HCT116 (cell line): ENCODE measurements at regions not wholly inside any gene's neighbourhood (a gene's known extent, or its start where the extent isn't known, plus 50 kb on each side); places are given as distances from the start of the nearest gene placed in this dataset.

ENCODE experiments used
- ATAC-seq: fragments of 200-7000 bp; cut with Tn5 transposase; 2 replicates; pipeline ENCODE4 v1.9.1; 2020; ENCODE audit warnings: mild to moderate bottlenecking, moderate library complexity
- BruUV-seq: library from RNA; stranded (reverse); fragments of 400-500 nt; replicated peaks from 2 replicates; lab custom pipeline; 2021; lab: Mats Ljungman, UMichigan
- CTCF ChIA-PET: fragments of 300-600 bp; sonication (Branson Sonifier 250); formaldehyde crosslinking; loops from one replicate; lab custom pipeline; 2021; ENCODE audit warnings: antibody characterized with exemption; lab: Charles Lee
- POLR2A ChIA-PET: fragments of 300-600, 350-600 bp; sonication (Branson Sonifier 250); formaldehyde crosslinking; loops from one replicate; lab custom pipeline; 2021; ENCODE audit warnings: antibody characterized with exemption; lab: Charles Lee
- RAD21 ChIA-PET, 2 experiments: fragments of 300-600 bp; sonication (Branson Sonifier 250); formaldehyde crosslinking; loops; one replicate each; lab custom pipeline; 2023; ENCODE audit warnings: low total read pairs in 2 of 2; ENCODE audit not compliant: uncharacterized antibody in 2 of 2, unreplicated experiment in 2 of 2, low non-redundant PET in 1 of 2; lab: Charles Lee
- DNase-seq: peaks from one replicate; pipeline ENCODE4 v3.0.0-alpha.2; 2010; ENCODE audit warnings: low read depth, low spot score
- H2AFZ ChIP-seq: fragments of 200-600 bp; shearing (Covaris generic), sonication (generic); 2 replicates; pipeline ENCODE4 v1.6.1; 2017; ENCODE audit warnings: low read depth, mixed run types, mixed read lengths, antibody characterized with exemption, low read length; ENCODE audit not compliant: poor library complexity, severe bottlenecking
- H3K27ac ChIP-seq: 2 replicates; pipeline ENCODE4 v1.5.1; 2012; ENCODE audit warnings: low read depth, low read length
- H3K27me3 ChIP-seq: fragments of 200-600 bp; sonication (generic); 2 replicates; pipeline ENCODE4 v1.6.1; 2016; ENCODE audit warnings: mixed run types, low read length, mixed read lengths; ENCODE audit not compliant: insufficient read depth
- H3K36me3 ChIP-seq, 2 experiments: fragments of 200-500 bp in 1 of 2; fragments of 200-600 bp in 1 of 2; sonication (Bioruptor generic) in 1 of 2; sonication (generic) in 1 of 2; 2 replicates each; pipeline versions ENCODE4 v1.5.1 to v1.6.1; 2014 to 2016; ENCODE audit warnings: low read length in 2 of 2, inconsistent platforms in 1 of 2, mixed read lengths in 1 of 2, mixed run types in 1 of 2; ENCODE audit not compliant: insufficient read depth in 2 of 2, control insufficient read depth in 1 of 2
- H3K4me1 ChIP-seq, 2 experiments: fragments of 200-600 bp in 1 of 2; sonication (generic) in 1 of 2; 2 replicates each; pipeline versions ENCODE4 v1.5.1 to v1.6.1; 2012 to 2017; ENCODE audit warnings: low read length in 2 of 2, inconsistent platforms in 1 of 2, mild to moderate bottlenecking in 1 of 2, mixed read lengths in 1 of 2, mixed run types in 1 of 2, moderate library complexity in 1 of 2; ENCODE audit not compliant: insufficient read depth in 2 of 2, control insufficient read depth in 1 of 2
- H3K4me2 ChIP-seq: fragments of 200-600 bp; sonication (generic); 2 replicates; pipeline ENCODE4 v1.6.1; 2017; ENCODE audit warnings: mixed run types, low read length, mixed read lengths
- H3K4me3 ChIP-seq, 2 experiments: fragments of 200-600 bp in 1 of 2; sonication (generic) in 1 of 2; replicated peaks in 1 of 2; 2 replicates each; pipeline ENCODE4 v1.5.1; 2011 to 2016; ENCODE audit warnings: low read length in 2 of 2, control low read depth in 1 of 2, low read depth in 1 of 2, mild to moderate bottlenecking in 1 of 2, mixed read lengths in 1 of 2, mixed run types in 1 of 2
- H3K79me2 ChIP-seq: fragments of 200-600 bp; sonication (generic); 2 replicates; pipeline ENCODE4 v1.6.1; 2017; ENCODE audit warnings: mild to moderate bottlenecking, mixed run types, low read length, moderate library complexity, mixed read lengths; ENCODE audit not compliant: insufficient read depth
- H3K9ac ChIP-seq: fragments of 200-600 bp; sonication (generic); 2 replicates; pipeline ENCODE4 v1.6.1; 2016; ENCODE audit warnings: low read length, mixed read lengths
- H3K9me2 ChIP-seq: fragments of 200-600 bp; sonication (generic), shearing (Covaris generic); 2 replicates; pipeline ENCODE4 v1.6.1; 2017; ENCODE audit warnings: mixed run types, mild to moderate bottlenecking, moderate library complexity; ENCODE audit not compliant: insufficient read depth
- H3K9me3 ChIP-seq, 2 experiments: fragments of 200-500 bp in 1 of 2; fragments of 200-600 bp in 1 of 2; sonication (Bioruptor generic) in 1 of 2; sonication (generic) in 1 of 2; 2 replicates each; pipeline ENCODE4 v1.6.1; 2014 to 2017; ENCODE audit warnings: low read length in 2 of 2, mixed read lengths in 2 of 2, inconsistent platforms in 1 of 2, low read depth in 1 of 2, mild to moderate bottlenecking in 1 of 2, mixed run types in 1 of 2, moderate library complexity in 1 of 2; ENCODE audit not compliant: control insufficient read depth in 1 of 2, insufficient read depth in 1 of 2
- H4K20me1 ChIP-seq: fragments of 200-600 bp; sonication (generic), shearing (Covaris generic); 2 replicates; pipeline ENCODE4 v1.6.1; 2017; ENCODE audit warnings: mixed run types, mild to moderate bottlenecking, moderate library complexity; ENCODE audit not compliant: insufficient read depth
- CBX3 ChIP-seq: IDR thresholded peaks from 2 replicates; pipeline ENCODE4 v1.6.1; 2012; ENCODE audit warnings: low read depth
- CEBPB ChIP-seq: IDR thresholded peaks from 2 replicates; pipeline ENCODE4 v1.6.1; 2012; ENCODE audit warnings: low read depth
- ELF1 ChIP-seq: IDR thresholded peaks from 2 replicates; pipeline ENCODE4 v1.6.1; 2012; ENCODE audit warnings: low read depth, borderline replicate concordance
- EZH2 ChIP-seq: fragments of 200-600 bp; sonication (generic); IDR thresholded peaks from 2 replicates; pipeline ENCODE4 v1.6.1; 2017; ENCODE audit warnings: antibody characterized with exemption, mixed run types
- FOSL1 ChIP-seq: IDR thresholded peaks from 2 replicates; pipeline ENCODE4 v1.6.1; 2012; ENCODE audit warnings: low read depth
- POLR2A ChIP-seq: IDR thresholded peaks from 2 replicates; pipeline ENCODE4 v1.7.0; 2011; ENCODE audit warnings: borderline replicate concordance; ENCODE audit not compliant: insufficient read depth, insufficient read length; ENCODE audit errors: extremely low read depth
- POLR2AphosphoS5 ChIP-seq: IDR thresholded peaks from 2 replicates; pipeline ENCODE4 v1.6.1; 2011; ENCODE audit warnings: mild to moderate bottlenecking, low read depth, low read length, moderate library complexity
- RAD21 ChIP-seq: IDR thresholded peaks from 2 replicates; pipeline ENCODE4 v1.6.1; 2012; ENCODE audit warnings: low read depth, mild to moderate bottlenecking
- SIN3A ChIP-seq: IDR thresholded peaks from 2 replicates; pipeline ENCODE4 v1.6.1; 2012; ENCODE audit warnings: low read depth
- SP1 ChIP-seq: IDR thresholded peaks from 2 replicates; pipeline ENCODE4 v1.6.1; 2012; ENCODE audit warnings: low read depth
- SRF ChIP-seq: IDR thresholded peaks from 2 replicates; pipeline ENCODE4 v1.6.1; 2012; ENCODE audit warnings: low read depth
- TCF7L2 ChIP-seq: IDR thresholded peaks from 2 replicates; pipeline ENCODE4 v1.7.0; 2011; ENCODE audit warnings: borderline replicate concordance, inconsistent platforms; ENCODE audit not compliant: insufficient read depth, insufficient read length; ENCODE audit errors: extremely low read depth
- YY1 ChIP-seq: IDR thresholded peaks from 2 replicates; pipeline ENCODE4 v1.6.1; 2011; ENCODE audit warnings: low read length, low read depth, moderate library complexity, mild to moderate bottlenecking; ENCODE audit not compliant: insufficient replicate concordance; ENCODE audit errors: extremely low read depth
- ZFX ChIP-seq: fragments of 450-650 bp; IDR thresholded peaks from 2 replicates; pipeline ENCODE4 v1.6.1; 2017
- intact Hi-C: fragments of 100-400 bp; cut with micrococcal nuclease; formaldehyde crosslinking; loops from 2 replicates; pipeline ENCODE4 v1.10.0; 2022
- TF ChIP-seq, protein P1 (sequence below), 3 experiments: fragments of 200-600 bp in 1 of 3; sonication (generic) in 1 of 3; IDR thresholded peaks in 2 of 3; conservative IDR thresholded peaks in 1 of 3; 2 replicates each; pipeline ENCODE4 v1.5.1; 2012 to 2017; ENCODE audit warnings: low read depth in 2 of 3, low read length in 2 of 3, antibody characterized with exemption in 1 of 3, borderline replicate concordance in 1 of 3, control low read depth in 1 of 3, mild to moderate bottlenecking in 1 of 3, mixed read lengths in 1 of 3, mixed run types in 1 of 3, moderate library complexity in 1 of 3; ENCODE audit not compliant: insufficient read depth in 1 of 3
- TF ChIP-seq, protein P2 (sequence below): IDR thresholded peaks from 2 replicates; pipeline ENCODE4 v1.6.1; 2011; ENCODE audit warnings: mild to moderate bottlenecking, low read length, moderate library complexity; ENCODE audit not compliant: insufficient replicate concordance; ENCODE audit errors: extremely low read depth
- TF ChIP-seq, protein P3 (sequence below): IDR thresholded peaks from 2 replicates; pipeline ENCODE4 v1.6.1; 2012
- TF ChIP-seq, protein P4 (sequence below): IDR thresholded peaks from 2 replicates; pipeline ENCODE4 v1.6.1; 2012

DNA sequence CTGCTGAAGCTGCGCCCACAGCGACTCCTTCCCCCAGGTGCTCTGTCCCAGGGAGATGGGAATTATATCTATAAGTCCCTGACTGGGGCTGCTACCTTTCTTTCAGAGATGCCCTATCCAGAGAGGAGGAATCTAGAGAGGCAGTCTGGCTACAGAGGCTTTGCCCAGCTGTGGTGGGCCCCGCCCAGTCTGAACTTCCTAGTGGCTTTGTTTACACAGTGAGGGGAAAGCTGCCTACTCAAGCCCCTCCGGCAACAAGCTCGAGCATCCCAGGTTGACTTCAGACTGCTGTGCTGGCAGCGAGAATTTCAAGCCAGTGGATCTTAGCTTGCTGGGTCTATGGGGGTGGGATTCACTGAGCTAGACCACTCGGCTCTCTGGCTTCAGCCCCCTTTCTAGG, 152.5 kb upstream of the MAP3K7 start:
- intact Hi-C loops: no loop called here
- ATAC-seq (no peak), DNase-seq (no peak)
- no peaks in the 10 kb centered on the region for H3K4me1 ChIP-seq
- H3K79me2 ChIP-seq: no peaks in the 10 kb centered on the region
- H3K9ac ChIP-seq: no peak overlapping the region
- no peaks in the 10 kb centered on the region for H3K9me3 ChIP-seq
- H3K36me3 ChIP-seq: no peaks in the 10 kb centered on the region
- H4K20me1 ChIP-seq: no peaks in the 10 kb centered on the region
- CTCF ChIA-PET: no interaction called here
- TF ChIP-seq RAD21: no peak
- no peak for TF ChIP-seq ZFX
- TF ChIP-seq, protein P1, sequence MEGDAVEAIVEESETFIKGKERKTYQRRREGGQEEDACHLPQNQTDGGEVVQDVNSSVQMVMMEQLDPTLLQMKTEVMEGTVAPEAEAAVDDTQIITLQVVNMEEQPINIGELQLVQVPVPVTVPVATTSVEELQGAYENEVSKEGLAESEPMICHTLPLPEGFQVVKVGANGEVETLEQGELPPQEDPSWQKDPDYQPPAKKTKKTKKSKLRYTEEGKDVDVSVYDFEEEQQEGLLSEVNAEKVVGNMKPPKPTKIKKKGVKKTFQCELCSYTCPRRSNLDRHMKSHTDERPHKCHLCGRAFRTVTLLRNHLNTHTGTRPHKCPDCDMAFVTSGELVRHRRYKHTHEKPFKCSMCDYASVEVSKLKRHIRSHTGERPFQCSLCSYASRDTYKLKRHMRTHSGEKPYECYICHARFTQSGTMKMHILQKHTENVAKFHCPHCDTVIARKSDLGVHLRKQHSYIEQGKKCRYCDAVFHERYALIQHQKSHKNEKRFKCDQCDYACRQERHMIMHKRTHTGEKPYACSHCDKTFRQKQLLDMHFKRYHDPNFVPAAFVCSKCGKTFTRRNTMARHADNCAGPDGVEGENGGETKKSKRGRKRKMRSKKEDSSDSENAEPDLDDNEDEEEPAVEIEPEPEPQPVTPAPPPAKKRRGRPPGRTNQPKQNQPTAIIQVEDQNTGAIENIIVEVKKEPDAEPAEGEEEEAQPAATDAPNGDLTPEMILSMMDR (IDR thresholded peaks at IDR 0.05 in 2 of 3, conservative IDR thresholded peaks at IDR 0.05 in 1 of 3; ENCODE audit: borderline replicate concordance in 1 of 3, insufficient read depth in 1 of 3, low read depth in 2 of 3, low read length in 2 of 3): no peak
- TF ChIP-seq CBX3: no peak
- TF ChIP-seq, protein P2, sequence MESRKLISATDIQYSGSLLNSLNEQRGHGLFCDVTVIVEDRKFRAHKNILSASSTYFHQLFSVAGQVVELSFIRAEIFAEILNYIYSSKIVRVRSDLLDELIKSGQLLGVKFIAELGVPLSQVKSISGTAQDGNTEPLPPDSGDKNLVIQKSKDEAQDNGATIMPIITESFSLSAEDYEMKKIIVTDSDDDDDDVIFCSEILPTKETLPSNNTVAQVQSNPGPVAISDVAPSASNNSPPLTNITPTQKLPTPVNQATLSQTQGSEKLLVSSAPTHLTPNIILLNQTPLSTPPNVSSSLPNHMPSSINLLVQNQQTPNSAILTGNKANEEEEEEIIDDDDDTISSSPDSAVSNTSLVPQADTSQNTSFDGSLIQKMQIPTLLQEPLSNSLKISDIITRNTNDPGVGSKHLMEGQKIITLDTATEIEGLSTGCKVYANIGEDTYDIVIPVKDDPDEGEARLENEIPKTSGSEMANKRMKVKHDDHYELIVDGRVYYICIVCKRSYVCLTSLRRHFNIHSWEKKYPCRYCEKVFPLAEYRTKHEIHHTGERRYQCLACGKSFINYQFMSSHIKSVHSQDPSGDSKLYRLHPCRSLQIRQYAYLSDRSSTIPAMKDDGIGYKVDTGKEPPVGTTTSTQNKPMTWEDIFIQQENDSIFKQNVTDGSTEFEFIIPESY: no peak
- TF ChIP-seq SRF: no peak
- no peak for TF ChIP-seq TCF7L2
- TF ChIP-seq CEBPB: no peak
- TF ChIP-seq ELF1: no peak
- TF ChIP-seq SIN3A: no peak
- no peak for TF ChIP-seq POLR2AphosphoS5
- TF ChIP-seq, protein P3, sequence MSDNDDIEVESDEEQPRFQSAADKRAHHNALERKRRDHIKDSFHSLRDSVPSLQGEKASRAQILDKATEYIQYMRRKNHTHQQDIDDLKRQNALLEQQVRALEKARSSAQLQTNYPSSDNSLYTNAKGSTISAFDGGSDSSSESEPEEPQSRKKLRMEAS: no peak
- TF ChIP-seq SP1: no peak
- TF ChIP-seq, protein P4, sequence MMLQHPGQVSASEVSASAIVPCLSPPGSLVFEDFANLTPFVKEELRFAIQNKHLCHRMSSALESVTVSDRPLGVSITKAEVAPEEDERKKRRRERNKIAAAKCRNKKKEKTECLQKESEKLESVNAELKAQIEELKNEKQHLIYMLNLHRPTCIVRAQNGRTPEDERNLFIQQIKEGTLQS: no peak
- no peak for TF ChIP-seq EZH2
- TF ChIP-seq POLR2A: no peak
- TF ChIP-seq FOSL1: no peak
- no peak for TF ChIP-seq YY1
- RAD21 ChIA-PET: no interaction called here
- H3K4me3 ChIP-seq: no peak overlapping the region
- POLR2A ChIA-PET: no interaction called here
- H3K27me3 ChIP-seq: no peaks in the 10 kb centered on the region
- no peaks in the 10 kb centered on the region for H3K9me2 ChIP-seq
- H2AFZ ChIP-seq: no peak overlapping the region
- H3K4me2 ChIP-seq: no peak overlapping the region
- BruUV-seq: no TSS peak
- H3K27ac ChIP-seq: no peak overlapping the region
